GM19468 (cell line): ENCODE measurements at regions not wholly inside any gene's neighbourhood (a gene's known extent, or its start where the extent isn't known, plus 50 kb on each side); places are given as distances from the start of the nearest gene placed in this dataset.
"Not testable (repeated sequence)": the region's sequence is repeated elsewhere in the genome, so short reads cannot be mapped to it uniquely, and the experiment has no call there.

Experiments
- ATAC-seq: cut with Tn5 transposase; IDR thresholded peaks from one replicate; pipeline ENCODE4 v1.9.1; 2021; ENCODE audit warnings: mild to moderate bottlenecking, moderate library complexity, moderate number of reproducible peaks; ENCODE audit not compliant: unreplicated experiment; ENCODE audit errors: extremely low read depth

- ATAC-seq, result no peak
These were observed 187.7 kb upstream of the NUDT10 start for GRCh38 chrX:51144828-51145442.

- ATAC-seq, result no peak
These were observed 183.8 kb upstream of the NUDT10 start for GRCh38 chrX:51148848-51149247.

- no peak for ATAC-seq
These were observed 180.9 kb upstream of the NUDT10 start for GRCh38 chrX:51151734-51152133.

- no peak for ATAC-seq
These were observed 177.5 kb upstream of the NUDT10 start for GRCh38 chrX:51155157-51155556.

GRCh38 chrX:51155566-51155965, 177.1 kb upstream of the NUDT10 start:
- no peak for ATAC-seq

- no peak for ATAC-seq
These were observed 174.4 kb upstream of the NUDT10 start for GRCh38 chrX:51158231-51158630.

GRCh38 chrX:51159378-51159777, 173.2 kb upstream of the NUDT10 start:
- ATAC-seq, result not testable (repeated sequence)

- no peak for ATAC-seq
These were observed 168.9 kb upstream of the NUDT10 start for GRCh38 chrX:51163730-51164129.

- ATAC-seq, result not testable (repeated sequence)
These were observed 154.2 kb upstream of the NUDT10 start for GRCh38 chrX:51178356-51178900.

- ATAC-seq, result not testable (repeated sequence)
These were observed 152.8 kb upstream of the NUDT10 start for GRCh38 chrX:51179805-51180204.

- ATAC-seq, result no peak
These were observed 150.1 kb upstream of the NUDT10 start for GRCh38 chrX:51182545-51182944.

- ATAC-seq, result no peak
These were observed 140.5 kb upstream of the NUDT10 start for GRCh38 chrX:51192104-51192503.

GRCh38 chrX:51215266-51215665, 117.4 kb upstream of the NUDT10 start:
- ATAC-seq, result no peak

GRCh38 chrX:51215856-51216255, 116.8 kb upstream of the NUDT10 start:
- ATAC-seq, result no peak

GRCh38 chrX:51242212-51242611, 90.4 kb upstream of the NUDT10 start:
- ATAC-seq, result no peak

- ATAC-seq, result no peak
These were observed 75.1 kb upstream of the NUDT10 start for GRCh38 chrX:51257490-51257889.

GRCh38 chrX:51262271-51262670, 70.4 kb upstream of the NUDT10 start:
- ATAC-seq, result not testable (repeated sequence)

GRCh38 chrX:51272638-51273037, 60.0 kb upstream of the NUDT10 start:
- no peak for ATAC-seq

GRCh38 chrX:51281758-51282318, 50.8 kb upstream of the NUDT10 start:
- ATAC-seq, result no peak
